ENCODE measurements at regions not wholly inside any gene's neighbourhood (a gene's known extent, or its start where the extent isn't known, plus 50 kb on each side); places are given as distances from the start of the nearest gene placed in this dataset.
"Not testable (repeated sequence)": the region's sequence is repeated elsewhere in the genome, so short reads cannot be mapped to it uniquely, and the experiment has no call there.

DNA sequence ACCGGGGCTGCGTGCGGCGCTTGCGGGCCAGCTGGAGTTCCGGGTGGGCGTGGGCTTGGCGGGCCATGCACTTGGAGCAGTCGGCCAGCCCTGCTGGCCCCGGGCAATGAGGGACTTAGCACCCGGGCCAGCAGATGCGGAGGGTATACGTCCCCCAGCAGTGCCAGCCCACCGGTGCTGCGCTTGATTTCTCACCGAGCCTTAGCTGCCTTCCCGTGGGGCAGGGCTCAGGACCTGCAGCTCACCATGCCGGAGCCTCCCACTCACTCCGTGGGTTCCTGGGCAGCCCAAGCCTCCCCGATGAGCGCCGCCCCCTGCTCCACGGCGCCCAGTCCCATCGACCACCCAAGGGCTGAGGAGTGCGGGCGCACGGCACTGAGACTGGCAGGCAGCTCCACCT is 51.4 kb upstream of the INPP4B start:
- not testable (repeated sequence) for DNase-seq (ENCODE audit: low read depth); H3K4me3 ChIP-seq (ENCODE audit: control insufficient read depth, low read depth, low read length)

DNA sequence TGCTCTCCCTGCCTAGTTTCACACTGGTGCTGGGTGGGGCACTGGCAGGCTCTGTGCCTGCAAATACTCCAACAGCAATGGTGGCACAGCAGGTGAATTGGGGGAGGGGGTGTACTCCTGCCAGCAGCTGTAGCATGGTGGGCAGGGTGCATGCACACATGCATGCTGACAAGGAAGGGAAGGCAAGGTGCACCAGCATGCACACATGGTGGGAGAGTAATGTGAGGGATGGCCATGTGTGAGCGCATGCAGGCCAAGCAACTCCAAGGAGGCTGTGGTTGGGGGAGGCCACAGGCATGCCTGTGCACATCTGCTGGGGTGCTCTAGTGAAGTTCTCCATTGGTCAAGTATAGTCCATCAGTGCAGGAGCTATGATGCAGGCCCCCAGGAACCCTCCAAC is 54.5 kb upstream of the INPP4B start:
- TF ChIP-seq, protein P1, sequence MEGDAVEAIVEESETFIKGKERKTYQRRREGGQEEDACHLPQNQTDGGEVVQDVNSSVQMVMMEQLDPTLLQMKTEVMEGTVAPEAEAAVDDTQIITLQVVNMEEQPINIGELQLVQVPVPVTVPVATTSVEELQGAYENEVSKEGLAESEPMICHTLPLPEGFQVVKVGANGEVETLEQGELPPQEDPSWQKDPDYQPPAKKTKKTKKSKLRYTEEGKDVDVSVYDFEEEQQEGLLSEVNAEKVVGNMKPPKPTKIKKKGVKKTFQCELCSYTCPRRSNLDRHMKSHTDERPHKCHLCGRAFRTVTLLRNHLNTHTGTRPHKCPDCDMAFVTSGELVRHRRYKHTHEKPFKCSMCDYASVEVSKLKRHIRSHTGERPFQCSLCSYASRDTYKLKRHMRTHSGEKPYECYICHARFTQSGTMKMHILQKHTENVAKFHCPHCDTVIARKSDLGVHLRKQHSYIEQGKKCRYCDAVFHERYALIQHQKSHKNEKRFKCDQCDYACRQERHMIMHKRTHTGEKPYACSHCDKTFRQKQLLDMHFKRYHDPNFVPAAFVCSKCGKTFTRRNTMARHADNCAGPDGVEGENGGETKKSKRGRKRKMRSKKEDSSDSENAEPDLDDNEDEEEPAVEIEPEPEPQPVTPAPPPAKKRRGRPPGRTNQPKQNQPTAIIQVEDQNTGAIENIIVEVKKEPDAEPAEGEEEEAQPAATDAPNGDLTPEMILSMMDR (IDR thresholded peaks at IDR 0.05; ENCODE audit: control insufficient read depth, insufficient read depth, low read depth, low read length, missing control alignments): no peak
- no peak overlapping the region for H3K4me3 ChIP-seq (ENCODE audit: control insufficient read depth, low read depth, low read length)
- no peak for DNase-seq (ENCODE audit: low read depth)

DNA sequence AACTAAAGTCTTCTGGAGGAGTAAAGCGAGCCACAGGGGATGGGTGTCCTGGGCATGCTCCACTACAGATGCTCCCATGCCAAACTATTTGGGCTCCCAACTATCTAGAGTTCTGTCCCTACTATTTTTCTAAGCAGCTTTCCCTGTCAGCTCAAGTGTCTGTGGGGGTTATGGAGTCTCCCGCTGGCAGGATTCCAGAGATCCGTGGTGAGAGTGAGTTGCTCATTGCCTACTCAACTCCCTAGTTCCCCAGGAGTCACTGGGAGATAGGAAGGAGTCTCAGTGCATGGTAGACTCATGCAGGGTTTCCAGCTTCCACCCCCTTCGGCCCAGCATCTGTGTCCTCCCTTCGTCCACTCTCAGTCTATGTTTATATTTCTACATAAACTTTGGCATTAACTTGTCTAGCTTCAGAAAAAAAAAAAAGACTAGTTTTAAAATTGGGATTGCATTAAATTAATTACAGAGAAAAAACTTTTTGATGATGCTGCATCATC is 55.1 kb upstream of the INPP4B start:
- TF ChIP-seq, protein P1 (IDR thresholded peaks at IDR 0.05; ENCODE audit: control insufficient read depth, insufficient read depth, low read depth, low read length, missing control alignments): no peak
- no peak for DNase-seq (ENCODE audit: low read depth)
- no peak overlapping the region for H3K4me3 ChIP-seq (ENCODE audit: control insufficient read depth, low read depth, low read length)

DNA sequence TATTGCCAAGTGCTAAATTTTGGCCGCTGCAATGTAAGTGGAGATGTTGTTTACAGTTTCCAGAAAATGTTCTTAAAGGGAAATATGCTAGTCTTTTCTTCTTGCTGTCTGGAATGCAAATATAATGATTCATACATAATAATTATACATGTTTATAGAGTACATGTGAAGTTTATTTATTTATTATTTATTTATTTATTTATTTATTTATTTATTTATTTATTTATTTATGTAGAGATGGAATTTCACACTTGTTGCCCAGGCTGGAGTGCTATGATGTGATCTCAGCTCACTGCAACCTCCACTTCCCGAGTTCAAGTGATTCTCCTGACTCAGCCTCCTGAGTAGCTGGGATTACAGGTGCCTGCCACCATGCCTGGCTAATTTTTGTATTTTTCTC is 57.5 kb upstream of the INPP4B start:
- DNase-seq (ENCODE audit: low read depth): not testable (repeated sequence)

DNA sequence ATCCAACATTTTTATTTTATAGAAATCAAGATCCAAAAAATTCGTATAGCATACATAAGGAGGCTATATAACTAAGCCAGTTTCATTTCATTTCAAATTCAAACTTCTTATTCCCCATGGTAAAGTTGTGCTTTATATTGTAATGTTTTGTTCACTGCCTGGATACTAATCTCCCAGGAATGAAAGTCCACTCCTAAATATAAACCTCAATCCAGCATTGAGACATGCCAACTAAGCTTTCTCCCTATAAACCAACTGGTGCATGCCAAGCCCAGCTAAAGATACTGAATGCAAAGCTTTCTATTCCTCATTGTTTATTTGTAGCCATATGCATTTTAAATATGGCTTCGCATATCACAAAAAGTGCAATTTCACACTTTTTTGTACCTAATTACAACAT is 63.8 kb upstream of the INPP4B start:
- TF ChIP-seq, protein P1 (IDR thresholded peaks at IDR 0.05; ENCODE audit: control insufficient read depth, insufficient read depth, low read depth, low read length, missing control alignments): no peak
- H3K4me3 ChIP-seq (ENCODE audit: control insufficient read depth, low read depth, low read length): no peak overlapping the region
- no peak for DNase-seq (ENCODE audit: low read depth)

More for the DNA sequence above, 57.5 kb upstream of the INPP4B start:
- not testable (repeated sequence) for H3K4me3 ChIP-seq (ENCODE audit: control insufficient read depth, low read depth, low read length)

DNA sequence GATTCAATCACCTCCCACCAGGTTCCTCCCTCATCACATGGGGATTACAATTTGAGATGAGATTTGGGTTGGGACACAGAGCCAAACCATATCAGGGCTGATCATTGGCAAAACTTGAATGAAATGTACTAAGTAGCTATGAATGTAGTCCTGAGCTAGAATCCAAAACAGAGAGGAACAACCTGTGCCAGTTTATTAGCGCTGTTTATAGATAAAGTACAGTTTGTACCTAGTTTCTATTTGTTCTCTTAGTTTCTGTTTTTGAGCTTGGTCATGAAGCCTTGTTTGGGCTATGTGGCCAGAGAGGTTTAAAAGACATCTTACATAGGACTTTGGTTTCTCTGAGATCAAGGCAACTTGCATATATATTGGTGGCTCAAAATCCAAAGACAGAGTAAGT is 66.9 kb upstream of the INPP4B start:
- no peak overlapping the region for H3K4me3 ChIP-seq (ENCODE audit: control insufficient read depth, low read depth, low read length)
- DNase-seq (ENCODE audit: low read depth): no peak
- TF ChIP-seq, protein P1 (IDR thresholded peaks at IDR 0.05; ENCODE audit: control insufficient read depth, insufficient read depth, low read depth, low read length, missing control alignments): no peak

DNA sequence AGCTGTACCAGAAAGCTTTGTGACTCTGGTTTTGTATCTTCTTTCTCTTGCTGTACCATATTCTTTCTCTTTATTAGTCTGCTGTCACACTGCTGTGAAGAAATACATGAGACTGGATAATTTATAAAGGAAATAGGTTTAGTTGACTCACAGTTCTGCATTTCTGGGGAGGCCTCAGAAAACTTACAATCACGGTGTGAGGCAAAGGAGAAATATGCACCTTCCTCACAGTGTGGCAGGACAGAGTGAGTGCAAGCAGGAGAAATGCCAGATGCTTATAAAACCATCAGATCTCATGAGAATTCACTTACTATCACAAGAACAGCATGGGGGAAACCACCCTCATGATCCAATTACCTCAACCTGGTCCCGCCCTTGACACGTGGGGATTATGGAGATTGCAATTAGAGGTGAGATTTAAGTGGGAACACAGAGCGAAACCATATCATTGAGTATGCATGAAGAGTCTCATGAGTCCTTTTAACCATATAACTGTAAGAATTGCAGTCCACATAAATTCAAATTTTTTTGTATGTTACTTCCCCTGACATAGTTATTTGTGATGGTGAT is 67.4 kb upstream of the INPP4B start:
- DNase-seq (ENCODE audit: low read depth): peak; percentile 10
- TF ChIP-seq, protein P1 (IDR thresholded peaks at IDR 0.05; ENCODE audit: control insufficient read depth, insufficient read depth, low read depth, low read length, missing control alignments): no peak

DNA sequence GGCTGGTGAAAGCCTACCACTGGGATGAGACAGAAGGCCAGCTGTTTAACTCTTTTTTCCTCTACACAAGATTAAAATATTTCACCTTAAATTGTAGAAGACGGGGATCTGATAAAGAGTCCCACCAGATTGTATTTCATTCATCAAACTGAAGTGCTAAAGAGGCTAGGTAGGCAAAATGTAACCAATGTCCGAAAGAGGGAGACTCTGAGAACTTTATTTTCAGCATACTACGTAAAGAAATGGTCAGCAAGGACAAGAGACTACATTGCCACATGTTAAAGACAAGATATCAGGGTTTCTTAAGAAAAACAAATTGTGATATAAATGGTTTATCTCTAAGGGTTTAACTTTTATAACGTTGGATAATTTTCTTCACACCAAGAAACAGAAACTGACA is 71.6 kb upstream of the INPP4B start:
- no peak for DNase-seq (ENCODE audit: low read depth)
- no peak overlapping the region for H3K4me3 ChIP-seq (ENCODE audit: control insufficient read depth, low read depth, low read length)
- TF ChIP-seq, protein P1 (IDR thresholded peaks at IDR 0.05; ENCODE audit: control insufficient read depth, insufficient read depth, low read depth, low read length, missing control alignments): peak; percentile 22

More for the DNA sequence above, 67.4 kb upstream of the INPP4B start:
- H3K4me3 ChIP-seq (ENCODE audit: control insufficient read depth, low read depth, low read length): no peak overlapping the region
